M059J (cell line): ENCODE measurements at regions not wholly inside any gene's neighbourhood (a gene's known extent, or its start where the extent isn't known, plus 50 kb on each side); places are given as distances from the start of the nearest gene placed in this dataset.

Experiments used
- DNase-seq: peaks from one replicate; pipeline ENCODE4 v3.0.0-alpha.2; 2012; ENCODE audit warnings: low read depth

DNA sequence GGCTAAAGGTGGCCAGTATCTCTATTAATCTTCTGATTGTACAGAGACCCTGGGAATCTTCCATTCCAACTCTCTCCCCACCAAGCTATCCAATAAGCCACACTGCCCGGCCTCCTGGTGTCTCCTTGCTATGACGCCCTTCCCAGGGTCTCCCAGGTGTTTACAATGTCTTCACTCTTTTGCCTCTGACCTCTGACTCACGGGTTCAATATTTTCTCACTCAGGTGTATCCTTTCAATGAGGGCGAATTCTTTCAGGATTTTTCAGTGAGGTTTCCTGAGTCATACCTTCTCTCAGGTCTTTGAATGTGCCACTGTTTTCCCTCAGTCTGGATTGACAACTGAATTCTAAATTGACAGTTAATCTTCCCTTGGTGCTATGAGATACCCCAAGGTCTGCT is 53.7 kb upstream of the IRX4 start:
- no peak for DNase-seq

GRCh38 chr5:1934801-1935429 is 52.2 kb upstream of the IRX4 start:
- DNase-seq: no peak

- DNase-seq: no peak
Measured at GRCh38 chr5:1934056-1934394, 51.3 kb upstream of the IRX4 start.

DNA sequence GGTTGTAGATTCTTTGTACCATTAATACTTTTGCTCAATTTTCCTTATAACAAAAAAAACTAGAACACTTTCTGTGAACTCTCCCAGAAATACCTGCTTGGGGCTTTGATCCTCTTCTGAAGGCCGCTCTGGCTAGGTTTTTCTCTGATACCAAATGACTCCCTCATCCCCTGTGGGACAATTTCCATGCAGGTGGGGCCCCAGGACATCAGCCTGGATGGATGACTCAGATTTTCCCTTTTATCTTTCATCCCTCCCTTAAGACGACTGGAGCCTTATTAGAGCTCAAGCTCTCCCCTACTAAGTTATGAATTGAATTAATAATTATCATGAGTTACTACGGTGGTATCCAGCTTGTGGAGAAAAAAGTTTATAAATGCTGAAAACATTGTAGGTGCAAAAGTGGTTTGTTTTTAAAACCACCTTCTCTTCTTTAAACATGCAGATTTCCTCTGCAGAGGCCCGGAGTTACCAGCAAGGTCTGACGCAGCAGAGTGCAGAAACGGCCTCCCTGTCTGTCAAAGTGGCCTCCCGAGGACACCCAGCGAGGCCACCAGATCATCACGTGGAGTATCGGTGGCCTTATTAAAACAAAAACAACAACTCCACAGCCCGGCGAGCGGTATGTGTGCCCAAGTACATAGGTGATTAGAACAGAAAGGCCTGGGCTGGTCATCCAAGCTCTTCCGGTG is 50.8 kb upstream of the IRX4 start:
- no peak for DNase-seq
